SK-N-SH treated with all-trans-retinoic acid at 6 μM for 48 hours (cell line): ENCODE measurements at regions not wholly inside any gene's neighbourhood (a gene's known extent, or its start where the extent isn't known, plus 50 kb on each side); places are given as distances from the start of the nearest gene placed in this dataset.

Source experiments
- ATAC-seq: fragments of 200-7000 bp; cut with Tn5 transposase; 3 replicates; pipeline ENCODE4 v1.9.1; 2020; ENCODE audit warnings: mild to moderate bottlenecking, moderate library complexity
- ARNTL ChIP-seq: fragments of 450-650 bp; formaldehyde crosslinking; IDR thresholded peaks from 2 replicates; pipeline ENCODE4 v1.5.0; 2020; ENCODE audit warnings: low read depth, mild to moderate bottlenecking, moderate library complexity, borderline replicate concordance
- BACH2 ChIP-seq: fragments of 250-450 bp; sonication (Bioruptor Pico); IDR thresholded peaks from 2 replicates; pipeline ENCODE4 v1.9.0; 2021; ENCODE audit warnings: mild to moderate bottlenecking, borderline replicate concordance
- CREB5 ChIP-seq: fragments of 250-450 bp; sonication (Bioruptor Pico); IDR thresholded peaks from 2 replicates; pipeline ENCODE4 v1.5.1; 2020; ENCODE audit warnings: low read depth, mild to moderate bottlenecking, moderate library complexity
- CSDC2 ChIP-seq: fragments of 250-450 bp; sonication (Bioruptor Pico); IDR thresholded peaks from 2 replicates; pipeline ENCODE4 v1.5.0; 2020; ENCODE audit warnings: mild to moderate bottlenecking, moderate library complexity
- ESRRG ChIP-seq: fragments of 250-450 bp; sonication (Bioruptor Pico); IDR thresholded peaks from 2 replicates; pipeline ENCODE4 v1.6.1; 2021; ENCODE audit warnings: mild to moderate bottlenecking
- ISL1 ChIP-seq: fragments of 250-450 bp; sonication (Bioruptor Pico); IDR thresholded peaks from 2 replicates; pipeline ENCODE4 v2.1.2; 2022; ENCODE audit warnings: mild to moderate bottlenecking, moderate library complexity
- PPARA ChIP-seq: fragments of 250-450 bp; sonication (Bioruptor Pico); IDR thresholded peaks from 2 replicates; pipeline ENCODE4 v1.5.0; 2020; ENCODE audit warnings: mild to moderate bottlenecking, borderline replicate concordance
- RARB ChIP-seq: fragments of 250-450 bp; sonication (Bioruptor Pico); IDR thresholded peaks from 2 replicates; pipeline ENCODE4 v1.8.0; 2021; ENCODE audit warnings: mild to moderate bottlenecking, moderate library complexity
- SNAI2 ChIP-seq: fragments of 250-450 bp; sonication (Bioruptor Pico); IDR thresholded peaks from 2 replicates; pipeline ENCODE4 v1.5.0; 2020; ENCODE audit warnings: mild to moderate bottlenecking, moderate library complexity
- TCF4 ChIP-seq: fragments of 250-450 bp; sonication (Bioruptor Pico); IDR thresholded peaks from 2 replicates; pipeline ENCODE4 v1.8.0; 2021; ENCODE audit warnings: mild to moderate bottlenecking, moderate library complexity, borderline replicate concordance
- TOX ChIP-seq: fragments of 250-450 bp; sonication (Bioruptor Pico); IDR thresholded peaks from 2 replicates; pipeline ENCODE4 v1.8.0; 2021; ENCODE audit warnings: mild to moderate bottlenecking, moderate library complexity, borderline replicate concordance
- TSHZ2 ChIP-seq: fragments of 250-450 bp; sonication (Bioruptor Pico); IDR thresholded peaks from 2 replicates; pipeline ENCODE4 v1.5.0; 2020; ENCODE audit warnings: mild to moderate bottlenecking, moderate library complexity
- ZC3H10 ChIP-seq: fragments of 250-450 bp; sonication (Bioruptor Pico); IDR thresholded peaks from 2 replicates; pipeline ENCODE4 v1.5.1; 2021; ENCODE audit warnings: mild to moderate bottlenecking, moderate library complexity
- ZFP3 ChIP-seq: fragments of 250-450 bp; sonication (Bioruptor Pico); IDR thresholded peaks from 2 replicates; pipeline ENCODE4 v1.5.0; 2020; ENCODE audit warnings: mild to moderate bottlenecking, moderate library complexity
- ZFP30 ChIP-seq: fragments of 450-650 bp; formaldehyde crosslinking; IDR thresholded peaks from 2 replicates; pipeline ENCODE4 v1.5.0; 2022; ENCODE audit warnings: mild to moderate bottlenecking, moderate library complexity
- ZNF565 ChIP-seq: fragments of 450-650 bp; formaldehyde crosslinking; conservative IDR thresholded peaks from 2 replicates; pipeline ENCODE4 v1.5.0; 2020; ENCODE audit warnings: low read depth, mild to moderate bottlenecking, moderate library complexity
- ZNF70 ChIP-seq: fragments of 450-650 bp; formaldehyde crosslinking; IDR thresholded peaks from 2 replicates; pipeline ENCODE4 v1.5.0; 2020; ENCODE audit warnings: mild to moderate bottlenecking, moderate library complexity
- ZNF8 ChIP-seq: fragments of 450-650 bp; formaldehyde crosslinking; IDR thresholded peaks from 2 replicates; pipeline ENCODE4 v1.5.0; 2020; ENCODE audit warnings: mild to moderate bottlenecking, moderate library complexity
- TF ChIP-seq, protein P1 (sequence below): fragments of 250-450 bp; sonication (Bioruptor Pico); IDR thresholded peaks from 2 replicates; pipeline ENCODE4 v1.8.0; 2021; ENCODE audit warnings: low read depth, mild to moderate bottlenecking, moderate library complexity, borderline replicate concordance
- TF ChIP-seq, protein P2 (sequence below): fragments of 250-450 bp; sonication (Bioruptor Pico); IDR thresholded peaks from 2 replicates; pipeline ENCODE4 v1.5.1; 2021; ENCODE audit warnings: mild to moderate bottlenecking, moderate library complexity

- ATAC-seq, result peak; percentile 85
- TF ChIP-seq ISL1 (no peak), TOX (CRISPR knock-in tag) (no peak), PPARA (CRISPR knock-in tag) (no peak), ZNF8 (CRISPR knock-in tag) (no peak), ZFP3 (CRISPR knock-in tag) (no peak), ZC3H10 (CRISPR knock-in tag) (no peak), RARB (CRISPR knock-in tag) (no peak), SNAI2 (CRISPR knock-in tag) (no peak), ZNF565 (CRISPR knock-in tag) (no peak), CSDC2 (no peak), ZNF70 (CRISPR knock-in tag) (no peak), ARNTL (CRISPR knock-in tag) (no peak), ZFP30 (no peak), CREB5 (CRISPR knock-in tag) (no peak), BACH2 (CRISPR knock-in tag) (no peak), ESRRG (CRISPR knock-in tag) (no peak), TSHZ2 (CRISPR knock-in tag) (no peak)
- TF ChIP-seq, protein P1, sequence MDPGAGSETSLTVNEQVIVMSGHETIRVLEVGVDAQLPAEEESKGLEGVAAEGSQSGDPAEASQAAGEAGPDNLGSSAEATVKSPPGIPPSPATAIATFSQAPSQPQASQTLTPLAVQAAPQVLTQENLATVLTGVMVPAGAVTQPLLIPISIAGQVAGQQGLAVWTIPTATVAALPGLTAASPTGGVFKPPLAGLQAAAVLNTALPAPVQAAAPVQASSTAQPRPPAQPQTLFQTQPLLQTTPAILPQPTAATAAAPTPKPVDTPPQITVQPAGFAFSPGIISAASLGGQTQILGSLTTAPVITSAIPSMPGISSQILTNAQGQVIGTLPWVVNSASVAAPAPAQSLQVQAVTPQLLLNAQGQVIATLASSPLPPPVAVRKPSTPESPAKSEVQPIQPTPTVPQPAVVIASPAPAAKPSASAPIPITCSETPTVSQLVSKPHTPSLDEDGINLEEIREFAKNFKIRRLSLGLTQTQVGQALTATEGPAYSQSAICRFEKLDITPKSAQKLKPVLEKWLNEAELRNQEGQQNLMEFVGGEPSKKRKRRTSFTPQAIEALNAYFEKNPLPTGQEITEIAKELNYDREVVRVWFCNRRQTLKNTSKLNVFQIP (CRISPR knock-in tag), result no peak
- TF ChIP-seq, protein P2, sequence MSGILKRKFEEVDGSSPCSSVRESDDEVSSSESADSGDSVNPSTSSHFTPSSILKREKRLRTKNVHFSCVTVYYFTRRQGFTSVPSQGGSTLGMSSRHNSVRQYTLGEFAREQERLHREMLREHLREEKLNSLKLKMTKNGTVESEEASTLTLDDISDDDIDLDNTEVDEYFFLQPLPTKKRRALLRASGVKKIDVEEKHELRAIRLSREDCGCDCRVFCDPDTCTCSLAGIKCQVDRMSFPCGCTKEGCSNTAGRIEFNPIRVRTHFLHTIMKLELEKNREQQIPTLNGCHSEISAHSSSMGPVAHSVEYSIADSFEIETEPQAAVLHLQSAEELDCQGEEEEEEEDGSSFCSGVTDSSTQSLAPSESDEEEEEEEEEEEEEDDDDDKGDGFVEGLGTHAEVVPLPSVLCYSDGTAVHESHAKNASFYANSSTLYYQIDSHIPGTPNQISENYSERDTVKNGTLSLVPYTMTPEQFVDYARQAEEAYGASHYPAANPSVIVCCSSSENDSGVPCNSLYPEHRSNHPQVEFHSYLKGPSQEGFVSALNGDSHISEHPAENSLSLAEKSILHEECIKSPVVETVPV (CRISPR knock-in tag), result no peak
Observed at GRCh38 chr6:108760126-108761050, 87.8 kb upstream of the ARMC2 start.

DNA sequence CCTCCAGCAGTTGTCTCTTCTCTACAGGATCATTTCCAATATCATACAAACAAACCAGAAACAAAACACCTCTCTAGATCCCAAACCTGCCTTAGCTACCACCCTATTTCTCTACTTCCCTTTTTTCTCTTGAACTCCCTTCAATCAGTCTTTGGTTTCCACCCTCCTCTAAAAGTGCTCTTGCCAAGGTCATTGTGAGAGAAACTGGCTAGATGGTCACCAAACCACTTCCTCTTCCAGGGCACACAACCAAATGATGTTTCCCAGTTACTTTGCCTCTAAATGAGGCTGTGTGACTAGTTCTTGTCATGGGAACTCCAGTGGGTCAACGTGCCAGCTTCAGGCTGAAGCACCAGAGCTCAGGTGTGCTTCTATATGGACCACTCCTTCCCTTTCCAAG, 85.8 kb upstream of the ARMC2 start:
- no peak for ATAC-seq

More for the DNA sequence above, 85.8 kb upstream of the ARMC2 start:
- TF ChIP-seq, protein P2 (CRISPR knock-in tag), result no peak
- TF ChIP-seq ISL1, result no peak
- TF ChIP-seq TCF4 (CRISPR knock-in tag), result no peak
- TF ChIP-seq BACH2 (CRISPR knock-in tag), result no peak
- TF ChIP-seq TSHZ2 (CRISPR knock-in tag), result no peak
- no peak for TF ChIP-seq ZNF8 (CRISPR knock-in tag)
- TF ChIP-seq, protein P1 (CRISPR knock-in tag), result no peak
- TF ChIP-seq SNAI2 (CRISPR knock-in tag), result no peak
- no peak for TF ChIP-seq ZNF565 (CRISPR knock-in tag)
- no peak for TF ChIP-seq CSDC2
- no peak for TF ChIP-seq ZC3H10 (CRISPR knock-in tag)
- TF ChIP-seq, all 23 proteins: peak for 0
